Mucosa of stomach (tissue), 1 donor: ENCODE measurements at regions not wholly inside any gene's neighbourhood (a gene's known extent, or its start where the extent isn't known, plus 50 kb on each side); places are given as distances from the start of the nearest gene placed in this dataset.

Experiments
- H3K27me3 ChIP-seq: one replicate; pipeline ENCODE4 v1.7.0; 2013; ENCODE audit warnings: mild to moderate bottlenecking, low read length; ENCODE audit not compliant: control insufficient read depth, insufficient read depth
- H3K36me3 ChIP-seq: one replicate; pipeline ENCODE4 v1.7.0; 2013; ENCODE audit warnings: low read length; ENCODE audit not compliant: control insufficient read depth, insufficient read depth
- H3K4me1 ChIP-seq: one replicate; pipeline ENCODE4 v1.7.0; 2013; ENCODE audit warnings: mild to moderate bottlenecking, low read length; ENCODE audit not compliant: control insufficient read depth, insufficient read depth
- H3K4me3 ChIP-seq: one replicate; pipeline ENCODE4 v1.7.0; 2013; ENCODE audit warnings: low read length
- H3K9ac ChIP-seq: one replicate; pipeline ENCODE4 v1.7.0; 2013; ENCODE audit warnings: mild to moderate bottlenecking, low read length, moderate library complexity
- H3K9me3 ChIP-seq: one replicate; pipeline ENCODE4 v1.7.0; 2013; ENCODE audit warnings: mild to moderate bottlenecking, low read length, moderate library complexity; ENCODE audit not compliant: control insufficient read depth
- donor health status: Pancreatic carcinoma.

- H3K27me3 ChIP-seq, result no peaks in the 10 kb centered on the region
- no peaks in the 10 kb centered on the region for H3K4me1 ChIP-seq
- H3K36me3 ChIP-seq, result no peaks in the 10 kb centered on the region
- no peak overlapping the region for H3K4me3 ChIP-seq
- H3K9me3 ChIP-seq, result no peaks in the 10 kb centered on the region
- no peak overlapping the region for H3K9ac ChIP-seq
Measured at GRCh38 chr22:27454807-27455450, 346.6 kb downstream of the MN1 start.

- Histone ChIP-seq H3K4me1 (no peaks in the 10 kb centered on the region), H3K9me3 (no peaks in the 10 kb centered on the region), H3K36me3 (no peaks in the 10 kb centered on the region), H3K27me3 (no peaks in the 10 kb centered on the region), H3K9ac (no peak overlapping the region), H3K4me3 (no peak overlapping the region)
Measured at GRCh38 chr22:27455526-27455925, 346.0 kb downstream of the MN1 start.

GRCh38 chr22:27456696-27457503 is 344.7 kb downstream of the MN1 start:
- Histone ChIP-seq H3K36me3 (no peaks in the 10 kb centered on the region), H3K4me1 (no peaks in the 10 kb centered on the region), H3K4me3 (no peak overlapping the region), H3K9ac (no peak overlapping the region), H3K9me3 (no peaks in the 10 kb centered on the region), H3K27me3 (peaks cover 4% of the 10 kb centered on the region)

- Histone ChIP-seq H3K9me3 (no peaks in the 10 kb centered on the region), H3K36me3 (no peaks in the 10 kb centered on the region), H3K4me1 (no peaks in the 10 kb centered on the region), H3K27me3 (peaks cover 4% of the 10 kb centered on the region), H3K9ac (no peak overlapping the region), H3K4me3 (no peak overlapping the region)
Measured at GRCh38 chr22:27459999-27460398, 341.6 kb downstream of the MN1 start.

- Histone ChIP-seq H3K4me1 (no peaks in the 10 kb centered on the region), H3K36me3 (no peaks in the 10 kb centered on the region), H3K9ac (no peak overlapping the region), H3K27me3 (peaks cover 4% of the 10 kb centered on the region), H3K4me3 (no peak overlapping the region), H3K9me3 (no peaks in the 10 kb centered on the region)
Measured at GRCh38 chr22:27460591-27461347, 340.8 kb downstream of the MN1 start.

GRCh38 chr22:27461470-27461869 is 340.1 kb downstream of the MN1 start:
- no peaks in the 10 kb centered on the region for H3K9me3 ChIP-seq
- no peaks in the 10 kb centered on the region for H3K36me3 ChIP-seq
- H3K9ac ChIP-seq, result no peak overlapping the region
- H3K27me3 ChIP-seq, result peaks cover 4% of the 10 kb centered on the region
- H3K4me3 ChIP-seq, result no peak overlapping the region
- no peaks in the 10 kb centered on the region for H3K4me1 ChIP-seq

- Histone ChIP-seq H3K27me3 (peaks cover 4% of the 10 kb centered on the region), H3K4me1 (no peaks in the 10 kb centered on the region), H3K4me3 (no peak overlapping the region), H3K9ac (no peak overlapping the region), H3K9me3 (no peaks in the 10 kb centered on the region), H3K36me3 (no peaks in the 10 kb centered on the region)
Measured at GRCh38 chr22:27462190-27462589, 339.4 kb downstream of the MN1 start.

- Histone ChIP-seq H3K9me3 (no peaks in the 10 kb centered on the region), H3K27me3 (peaks cover 4% of the 10 kb centered on the region), H3K36me3 (no peaks in the 10 kb centered on the region), H3K4me1 (no peaks in the 10 kb centered on the region), H3K4me3 (no peak overlapping the region), H3K9ac (no peak overlapping the region)
Measured at GRCh38 chr22:27463121-27463660, 338.4 kb downstream of the MN1 start.

- Histone ChIP-seq H3K36me3 (no peaks in the 10 kb centered on the region), H3K4me1 (no peaks in the 10 kb centered on the region), H3K9ac (no peak overlapping the region), H3K27me3 (peaks cover 4% of the 10 kb centered on the region), H3K4me3 (no peak overlapping the region), H3K9me3 (no peaks in the 10 kb centered on the region)
Measured at GRCh38 chr22:27466229-27466628, 335.3 kb downstream of the MN1 start.

GRCh38 chr22:27466778-27467438 is 334.6 kb downstream of the MN1 start:
- Histone ChIP-seq H3K4me1 (no peaks in the 10 kb centered on the region), H3K4me3 (no peak overlapping the region), H3K36me3 (no peaks in the 10 kb centered on the region), H3K27me3 (peaks cover under 1% of the 10 kb centered on the region), H3K9me3 (no peaks in the 10 kb centered on the region), H3K9ac (no peak overlapping the region)

GRCh38 chr22:27467711-27468110 is 333.8 kb downstream of the MN1 start:
- H3K36me3 ChIP-seq, result no peaks in the 10 kb centered on the region
- H3K9me3 ChIP-seq, result no peaks in the 10 kb centered on the region
- no peak overlapping the region for H3K4me3 ChIP-seq
- H3K9ac ChIP-seq, result no peak overlapping the region
- no peaks in the 10 kb centered on the region for H3K27me3 ChIP-seq
- H3K4me1 ChIP-seq, result no peaks in the 10 kb centered on the region
